ENCODE measurements at regions not wholly inside any gene's neighbourhood (a gene's known extent, or its start where the extent isn't known, plus 50 kb on each side); places are given as distances from the start of the nearest gene placed in this dataset.

- no peak for TF ChIP-seq CTCF (conservative IDR thresholded peaks at IDR 0.05 in 1 of 2, IDR thresholded peaks at IDR 0.05 in 1 of 2; ENCODE audit: extremely low read depth in 1 of 2, insufficient read depth in 1 of 2, low read depth in 1 of 2, low read length in 2 of 2)
- TF ChIP-seq EZH2 (IDR thresholded peaks at IDR 0.05; ENCODE audit: borderline replicate concordance, low read length), result no peak
Observed at GRCh38 chr9:30348904-30349303, 2035.5 kb upstream of the ACO1 start.

Measured in mammary epithelial cell (primary cell).